MM.1S (cell line): ENCODE measurements at regions not wholly inside any gene's neighbourhood (a gene's known extent, or its start where the extent isn't known, plus 50 kb on each side); places are given as distances from the start of the nearest gene placed in this dataset.

Experiments
- DNase-seq: peaks from one replicate; pipeline ENCODE4 v3.0.0-alpha.2; 2015
- H2AFZ ChIP-seq: fragments of 300-600 bp; sonication (generic); 2 replicates; pipeline ENCODE4 v1.6.0; 2016; ENCODE audit warnings: antibody characterized with exemption, low read length
- H3F3A ChIP-seq: fragments of 300-600 bp; sonication (generic); 2 replicates; pipeline ENCODE4 v1.6.1; 2016; ENCODE audit warnings: mild to moderate bottlenecking, antibody characterized with exemption, low read length, moderate library complexity, mixed read lengths; ENCODE audit not compliant: insufficient read depth
- H3K27ac ChIP-seq: fragments of 300-600 bp; sonication (generic); 2 replicates; pipeline ENCODE4 v1.5.1; 2016; ENCODE audit warnings: mild to moderate bottlenecking, low read length
- H3K27me3 ChIP-seq: fragments of 300-600 bp; sonication (generic); replicated peaks from 2 replicates; pipeline ENCODE4 v1.6.0; 2016; ENCODE audit warnings: low read length; ENCODE audit not compliant: insufficient read depth
- H3K36me3 ChIP-seq: fragments of 300-600 bp; sonication (generic); replicated peaks from 2 replicates; pipeline ENCODE4 v1.6.1; 2016; ENCODE audit warnings: mild to moderate bottlenecking, low read length, mixed read lengths; ENCODE audit not compliant: insufficient read depth
- H3K4me1 ChIP-seq: fragments of 300-600 bp; sonication (generic); 2 replicates; pipeline ENCODE4 v1.6.1; 2016; ENCODE audit warnings: low read length, mixed read lengths
- H3K4me2 ChIP-seq: fragments of 300-600 bp; sonication (generic); 2 replicates; pipeline ENCODE4 v1.6.0; 2016; ENCODE audit warnings: low read depth, low read length
- H3K4me3 ChIP-seq: fragments of 300-600 bp; sonication (generic); 2 replicates; pipeline ENCODE4 v1.5.1; 2016; ENCODE audit warnings: low read length, mixed read lengths
- H3K79me2 ChIP-seq: fragments of 300-600 bp; sonication (generic); 2 replicates; pipeline ENCODE4 v1.6.1; 2016; ENCODE audit warnings: mixed run types, low read length, mixed read lengths
- H3K9ac ChIP-seq: fragments of 300-600 bp; sonication (generic); 2 replicates; pipeline ENCODE4 v1.6.1; 2016; ENCODE audit warnings: low read length, mixed read lengths
- H3K9me2 ChIP-seq: fragments of 300-600 bp; sonication (generic); replicated peaks from 2 replicates; pipeline ENCODE4 v1.6.1; 2016; ENCODE audit warnings: mild to moderate bottlenecking, low read length, mixed read lengths; ENCODE audit not compliant: insufficient read depth
- H3K9me3 ChIP-seq: fragments of 300-600 bp; sonication (generic); replicated peaks from 2 replicates; pipeline ENCODE4 v1.6.1; 2016; ENCODE audit warnings: mild to moderate bottlenecking, low read length, mixed read lengths; ENCODE audit not compliant: insufficient read depth
- H4K20me1 ChIP-seq: fragments of 300-600 bp; sonication (generic); 2 replicates; pipeline ENCODE4 v1.6.1; 2016; ENCODE audit warnings: mild to moderate bottlenecking, low read length, moderate library complexity, mixed read lengths; ENCODE audit not compliant: insufficient read depth
- CTCF ChIP-seq: fragments of 300-600 bp; sonication (generic); IDR thresholded peaks from 2 replicates; pipeline ENCODE4 v1.5.1; 2016; ENCODE audit warnings: antibody characterized with exemption, low read length, mixed read lengths
- EZH2 ChIP-seq: fragments of 300-600 bp; sonication (generic); optimal IDR thresholded peaks from 2 replicates; pipeline ENCODE3; 2017; ENCODE audit warnings: low read depth, mild to moderate bottlenecking, antibody characterized with exemption, low read length, mixed read lengths
- EZH2phosphoT487 ChIP-seq: fragments of 300-600 bp; sonication (generic); IDR thresholded peaks from 2 replicates; pipeline ENCODE4 v1.6.1; 2018; ENCODE audit warnings: antibody characterized with exemption, low read length

GRCh38 chr5:60404171-60404570 is 295.8 kb downstream of the DEPDC1B start:
- H4K20me1 ChIP-seq = no peaks in the 10 kb centered on the region
- no peaks in the 10 kb centered on the region for H3K9me3 ChIP-seq
- H3K4me3 ChIP-seq = no peak overlapping the region
- no peak overlapping the region for H3K27ac ChIP-seq
- no peaks in the 10 kb centered on the region for H3K27me3 ChIP-seq
- no peaks in the 10 kb centered on the region for H3K79me2 ChIP-seq
- no peaks in the 10 kb centered on the region for H3F3A ChIP-seq
- no peaks in the 10 kb centered on the region for H3K4me1 ChIP-seq
- H2AFZ ChIP-seq = no peak overlapping the region
- DNase-seq = no peak
- H3K4me2 ChIP-seq = no peak overlapping the region
- no peak for TF ChIP-seq EZH2
- TF ChIP-seq EZH2phosphoT487 = no peak
- TF ChIP-seq CTCF = no peak
- no peaks in the 10 kb centered on the region for H3K9me2 ChIP-seq
- H3K9ac ChIP-seq = no peak overlapping the region
- no peaks in the 10 kb centered on the region for H3K36me3 ChIP-seq

- TF ChIP-seq CTCF (no peak), EZH2phosphoT487 (no peak), EZH2 (no peak)
- Histone ChIP-seq H3K4me2 (no peak overlapping the region), H3K4me3 (no peak overlapping the region), H2AFZ (no peak overlapping the region), H3F3A (no peaks in the 10 kb centered on the region), H3K4me1 (no peaks in the 10 kb centered on the region), H3K36me3 (no peaks in the 10 kb centered on the region), H3K27ac (no peak overlapping the region), H3K9me2 (no peaks in the 10 kb centered on the region), H4K20me1 (no peaks in the 10 kb centered on the region), H3K9ac (no peak overlapping the region), H3K9me3 (no peaks in the 10 kb centered on the region), H3K79me2 (no peaks in the 10 kb centered on the region), H3K27me3 (no peaks in the 10 kb centered on the region)
- DNase-seq = no peak
Observed at GRCh38 chr5:60403343-60404006, 296.5 kb downstream of the DEPDC1B start.

- H3F3A ChIP-seq = no peaks in the 10 kb centered on the region
- H3K9me3 ChIP-seq = no peaks in the 10 kb centered on the region
- H3K4me1 ChIP-seq = no peaks in the 10 kb centered on the region
- H3K27me3 ChIP-seq = no peaks in the 10 kb centered on the region
- TF ChIP-seq EZH2 (no peak), EZH2phosphoT487 (no peak), CTCF (no peak)
- no peak overlapping the region for H3K27ac ChIP-seq
- H3K36me3 ChIP-seq = no peaks in the 10 kb centered on the region
- no peak overlapping the region for H2AFZ ChIP-seq
- H3K4me2 ChIP-seq = no peak overlapping the region
- no peaks in the 10 kb centered on the region for H4K20me1 ChIP-seq
- H3K79me2 ChIP-seq = no peaks in the 10 kb centered on the region
- H3K9me2 ChIP-seq = no peaks in the 10 kb centered on the region
- H3K4me3 ChIP-seq = no peak overlapping the region
- no peak for DNase-seq
- H3K9ac ChIP-seq = no peak overlapping the region
Observed at GRCh38 chr5:60402161-60402785, 297.7 kb downstream of the DEPDC1B start.
